ENCODE measurements at regions not wholly inside any gene's neighbourhood (a gene's known extent, or its start where the extent isn't known, plus 50 kb on each side); places are given as distances from the start of the nearest gene placed in this dataset.

DNA sequence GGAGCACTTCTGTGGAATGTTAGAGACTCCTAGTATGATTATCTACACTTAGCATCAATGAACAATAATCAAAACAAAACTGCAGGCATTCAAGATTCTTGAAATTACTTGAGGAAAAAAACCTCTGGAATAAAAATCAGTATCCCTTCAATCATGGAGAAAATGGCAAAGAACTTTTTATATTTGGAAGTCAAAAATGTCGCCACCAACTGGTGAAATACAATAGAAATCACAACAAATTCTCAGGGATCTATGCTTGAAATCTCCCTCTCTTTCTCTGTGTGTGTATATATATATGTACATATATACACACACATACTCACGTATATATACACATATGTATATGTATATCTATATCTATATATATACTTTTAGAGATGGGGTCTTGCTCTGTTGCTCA lies 378.9 kb upstream of the ALCAM start:
- Histone ChIP-seq H4K91ac (ENCODE audit: insufficient read length, low read depth, low read length) (no peak overlapping the region), H3K9me3 (ENCODE audit: control insufficient read depth, low read depth, low read length) (no peaks in the 10 kb centered on the region), H2BK5ac (ENCODE audit: insufficient read length, low read length) (no peak overlapping the region), H3K79me2 (ENCODE audit: insufficient read depth, low read length) (no peaks in the 10 kb centered on the region), H2AFZ (ENCODE audit: low read length) (no peak overlapping the region), H3T11ph (ENCODE audit: low read length) (no peak overlapping the region), H3K79me1 (ENCODE audit: insufficient read depth, low read depth, low read length, poor library complexity, severe bottlenecking) (no peaks in the 10 kb centered on the region), H2AK5ac (ENCODE audit: insufficient read length, low read length) (no peak overlapping the region), H3K4me2 (ENCODE audit: insufficient read depth, insufficient read length, low read length) (no peak overlapping the region), H3K4me1 (ENCODE audit: insufficient read depth, low read length) (no peaks in the 10 kb centered on the region), H3K56ac (ENCODE audit: insufficient read length, low read depth, low read length) (no peak overlapping the region), H4K20me1 (ENCODE audit: control insufficient read depth, insufficient read depth, insufficient read length) (no peaks in the 10 kb centered on the region), H2BK20ac (ENCODE audit: low read depth, low read length, poor library complexity, severe bottlenecking) (no peak overlapping the region), H3K4ac (ENCODE audit: low read depth, low read length) (no peak overlapping the region), H3K14ac (ENCODE audit: insufficient read depth, low read length) (no peak overlapping the region), H4K8ac (replicated peaks; ENCODE audit: insufficient read length, low read depth, low read length) (no peak overlapping the region), H3K23me2 (ENCODE audit: insufficient read length, low read depth, low read length, poor library complexity, severe bottlenecking) (no peaks in the 10 kb centered on the region), H2BK120ac (ENCODE audit: low read depth, low read length, poor library complexity, severe bottlenecking) (no peak overlapping the region), H3K23ac (ENCODE audit: insufficient read length, low read depth, low read length) (no peak overlapping the region), H2BK15ac (ENCODE audit: low read depth, low read length) (no peak overlapping the region), H3K9ac (ENCODE audit: extremely low read depth, insufficient read length, low read length) (no peak overlapping the region), H3K27ac (ENCODE audit: insufficient read length, low read depth, low read length) (no peak overlapping the region), H2BK12ac (ENCODE audit: insufficient read length, low read depth, low read length) (no peak overlapping the region), H4K5ac (ENCODE audit: insufficient read length, low read depth, low read length) (no peak overlapping the region), H3K18ac (ENCODE audit: insufficient read length, low read depth, low read length) (no peak overlapping the region), H3K27me3 (ENCODE audit: insufficient read depth, low read length) (no peaks in the 10 kb centered on the region)
- Mint-ChIP-seq H3K9me3 (no peaks in the 10 kb centered on the region; a peak in 2 of 5 replicates), H3K4me1 (peaks cover 6% of the 10 kb centered on the region in 2 experiments), H3K27me3 (ENCODE audit: low read depth) (no peaks in the 10 kb centered on the region), H3K36me3 (ENCODE audit: insufficient read depth in 1 of 3, low read depth in 3 of 3) (no peaks in the 10 kb centered on the region; a peak in 1 of 7 replicates), H3K4me3 (no peak overlapping the region), H3K27ac (no peak overlapping the region)
- DNase-seq: no peak
- WGBS (ENCODE audit: extremely low coverage, insufficient read length, low lambda C conversion rate): no CpG with 5 or more reads among the region's 2 CpGs
- TF ChIP-seq, protein P1, sequence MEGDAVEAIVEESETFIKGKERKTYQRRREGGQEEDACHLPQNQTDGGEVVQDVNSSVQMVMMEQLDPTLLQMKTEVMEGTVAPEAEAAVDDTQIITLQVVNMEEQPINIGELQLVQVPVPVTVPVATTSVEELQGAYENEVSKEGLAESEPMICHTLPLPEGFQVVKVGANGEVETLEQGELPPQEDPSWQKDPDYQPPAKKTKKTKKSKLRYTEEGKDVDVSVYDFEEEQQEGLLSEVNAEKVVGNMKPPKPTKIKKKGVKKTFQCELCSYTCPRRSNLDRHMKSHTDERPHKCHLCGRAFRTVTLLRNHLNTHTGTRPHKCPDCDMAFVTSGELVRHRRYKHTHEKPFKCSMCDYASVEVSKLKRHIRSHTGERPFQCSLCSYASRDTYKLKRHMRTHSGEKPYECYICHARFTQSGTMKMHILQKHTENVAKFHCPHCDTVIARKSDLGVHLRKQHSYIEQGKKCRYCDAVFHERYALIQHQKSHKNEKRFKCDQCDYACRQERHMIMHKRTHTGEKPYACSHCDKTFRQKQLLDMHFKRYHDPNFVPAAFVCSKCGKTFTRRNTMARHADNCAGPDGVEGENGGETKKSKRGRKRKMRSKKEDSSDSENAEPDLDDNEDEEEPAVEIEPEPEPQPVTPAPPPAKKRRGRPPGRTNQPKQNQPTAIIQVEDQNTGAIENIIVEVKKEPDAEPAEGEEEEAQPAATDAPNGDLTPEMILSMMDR (conservative IDR thresholded peaks at IDR 0.05): peak; percentile 58
